Endothelial cell of umbilical vein (primary cell): ENCODE measurements at regions not wholly inside any gene's neighbourhood (a gene's known extent, or its start where the extent isn't known, plus 50 kb on each side); places are given as distances from the start of the nearest gene placed in this dataset.

ENCODE experiments used
- BruUV-seq: library from RNA; stranded (reverse); fragments of 400-500 nt; replicated peaks from 2 replicates; lab custom pipeline; 2021; lab: Mats Ljungman, UMichigan
- CTCF ChIA-PET: fragments of 300-600, 350-600 bp; sonication (Branson Sonifier 250); formaldehyde crosslinking; loops from one replicate; lab custom pipeline; 2021; ENCODE audit warnings: antibody characterized with exemption, inconsistent platforms; lab: Charles Lee
- POLR2A ChIA-PET: fragments of 300-600, 350-600 bp; sonication (Branson Sonifier 250); formaldehyde crosslinking; loops from one replicate; lab custom pipeline; 2021; ENCODE audit warnings: antibody characterized with exemption, inconsistent platforms; lab: Charles Lee
- DNase-seq: peaks from one replicate; pipeline ENCODE4 v3.0.0-alpha.2; 2011; ENCODE audit warnings: low read depth, low spot score
- FAIRE-seq: peaks from 2 replicates; lab custom pipeline; 2011; peaks lifted over from hg19 to GRCh38; lab: Jason Lieb, UNC
- H2AFZ ChIP-seq: 2 replicates; pipeline ENCODE4 v1.6.0; 2012; ENCODE audit warnings: low read depth, low read length, control low read depth, inconsistent platforms
- H3K27ac ChIP-seq: 2 replicates; pipeline ENCODE4 v1.5.1; 2011; ENCODE audit warnings: low read depth, mild to moderate bottlenecking, control low read depth, low read length, moderate library complexity; ENCODE audit not compliant: insufficient read depth
- H3K27me3 ChIP-seq, 2 experiments: 2 replicates each; pipeline versions ENCODE4 v1.6.0 to v1.6.1; 2011; ENCODE audit warnings: low read length in 2 of 2, mixed read lengths in 1 of 2; ENCODE audit not compliant: control insufficient read depth in 2 of 2, insufficient read depth in 2 of 2
- H3K36me3 ChIP-seq, 2 experiments: 2 replicates in 1 of 2; 3 replicates in 1 of 2; pipeline ENCODE4 v1.5.1; 2011; ENCODE audit warnings: low read length in 2 of 2, mild to moderate bottlenecking in 1 of 2, moderate library complexity in 1 of 2; ENCODE audit not compliant: control insufficient read depth in 2 of 2, insufficient read depth in 2 of 2; ENCODE audit errors: extremely low read depth in 1 of 2
- H3K4me1 ChIP-seq: 3 replicates; pipeline ENCODE4 v1.5.1; 2011; ENCODE audit warnings: mild to moderate bottlenecking, low read length; ENCODE audit not compliant: control insufficient read depth, insufficient read depth; ENCODE audit errors: extremely low read depth
- H3K4me2 ChIP-seq: 2 replicates; pipeline ENCODE4 v1.6.1; 2011; ENCODE audit warnings: low read length, control low read depth, mixed read lengths; ENCODE audit not compliant: insufficient read depth
- H3K4me3 ChIP-seq, 3 experiments: fragments of 200-600 bp in 1 of 3; sonication (generic), shearing (Covaris generic) in 1 of 3; replicated peaks in 1 of 3; 2 replicates each; pipeline ENCODE4 v1.5.1; 2011 to 2016; ENCODE audit warnings: control low read depth in 3 of 3, low read length in 3 of 3, mild to moderate bottlenecking in 2 of 3, inconsistent platforms in 1 of 3, low read depth in 1 of 3, moderate library complexity in 1 of 3; ENCODE audit not compliant: insufficient read depth in 1 of 3
- H3K79me2 ChIP-seq: 2 replicates; pipeline ENCODE4 v1.6.0; 2012; ENCODE audit warnings: low read length, inconsistent platforms; ENCODE audit not compliant: control insufficient read depth, insufficient read depth
- H3K9ac ChIP-seq: replicated peaks from 2 replicates; pipeline ENCODE3; 2011; ENCODE audit warnings: low read length, control low read depth; ENCODE audit not compliant: insufficient read depth; ENCODE audit errors: extremely low read depth
- H3K9me1 ChIP-seq: replicated peaks from 3 replicates; pipeline ENCODE4 v1.6.0; 2011; ENCODE audit warnings: mild to moderate bottlenecking, low read length; ENCODE audit not compliant: control insufficient read depth, insufficient read depth; ENCODE audit errors: extremely low read depth
- H3K9me3 ChIP-seq: replicated peaks from 2 replicates; pipeline ENCODE4 v1.5.1; 2012; ENCODE audit warnings: low read length, inconsistent platforms; ENCODE audit not compliant: control insufficient read depth, insufficient read depth
- H4K20me1 ChIP-seq: replicated peaks from 2 replicates; pipeline ENCODE3; 2011; ENCODE audit warnings: mild to moderate bottlenecking, low read length; ENCODE audit not compliant: control insufficient read depth, insufficient read depth; ENCODE audit errors: extremely low read depth
- EZH2 ChIP-seq: IDR thresholded peaks from 2 replicates; pipeline ENCODE4 v1.6.1; 2012; ENCODE audit warnings: borderline replicate concordance, low read depth, mild to moderate bottlenecking, moderate library complexity, low read length, inconsistent platforms; ENCODE audit not compliant: severe bottlenecking
- FOS ChIP-seq: IDR thresholded peaks from 2 replicates; pipeline ENCODE4 v1.6.1; 2011; ENCODE audit warnings: mild to moderate bottlenecking, low read length, moderate library complexity, borderline replicate concordance; ENCODE audit not compliant: insufficient read depth
- POLR2AphosphoS5 ChIP-seq: IDR thresholded peaks from 2 replicates; pipeline ENCODE4 v1.6.1; 2012; ENCODE audit warnings: low read depth, mild to moderate bottlenecking, control low read depth, low read length, moderate library complexity; ENCODE audit not compliant: insufficient read depth
- dilution Hi-C: fragments of 300-500 bp; cut with MboI; formaldehyde crosslinking; loops from one replicate; pipeline ENCODE4 v1.15.0; 2019; ENCODE audit warnings: low sequenced_read_pairs; ENCODE audit not compliant: extremely low pct_ligation_motif_present
- intact Hi-C: fragments of 100-400 bp; cut with micrococcal nuclease; formaldehyde crosslinking; loops from one replicate; pipeline ENCODE4 v1.10.0; 2022
- TF ChIP-seq, protein P1 (sequence below), 2 donors: IDR thresholded peaks; 1 replicate in 1 of 2; 2 replicates in 1 of 2; pipeline ENCODE4 v1.5.1; 2011; ENCODE audit warnings: low read length in 2 of 2, mild to moderate bottlenecking in 2 of 2, moderate library complexity in 2 of 2, control low read depth in 1 of 2, inconsistent platforms in 1 of 2, low read depth in 1 of 2; ENCODE audit not compliant: insufficient read depth in 1 of 2; ENCODE audit errors: extremely low read depth in 1 of 2
- TF ChIP-seq, protein P2 (sequence below): IDR thresholded peaks from 2 replicates; pipeline ENCODE4 v1.6.1; 2011; ENCODE audit not compliant: insufficient read depth, insufficient read length

DNA sequence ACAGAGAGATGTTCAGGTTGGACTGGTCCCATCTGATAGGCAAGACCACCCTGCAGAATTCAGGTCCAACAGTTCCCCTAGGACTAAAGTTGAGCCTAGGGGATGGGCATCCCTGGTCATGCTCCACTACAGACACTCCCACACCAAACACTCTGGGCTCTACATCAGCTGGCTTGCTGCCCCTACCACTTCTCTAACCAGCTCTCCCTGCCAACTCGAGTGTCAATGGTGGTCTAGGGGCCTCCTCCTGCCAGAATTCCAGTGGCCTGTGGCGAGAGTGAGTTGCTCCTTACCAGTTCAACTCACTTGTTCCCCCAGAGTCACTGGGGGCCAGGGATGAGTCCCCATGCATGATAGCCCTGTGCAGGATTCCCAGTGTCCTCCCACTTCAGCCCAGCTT lies 316.2 kb upstream of the PPP2R3A start:
- no peak for TF ChIP-seq EZH2
- TF ChIP-seq, protein P1, sequence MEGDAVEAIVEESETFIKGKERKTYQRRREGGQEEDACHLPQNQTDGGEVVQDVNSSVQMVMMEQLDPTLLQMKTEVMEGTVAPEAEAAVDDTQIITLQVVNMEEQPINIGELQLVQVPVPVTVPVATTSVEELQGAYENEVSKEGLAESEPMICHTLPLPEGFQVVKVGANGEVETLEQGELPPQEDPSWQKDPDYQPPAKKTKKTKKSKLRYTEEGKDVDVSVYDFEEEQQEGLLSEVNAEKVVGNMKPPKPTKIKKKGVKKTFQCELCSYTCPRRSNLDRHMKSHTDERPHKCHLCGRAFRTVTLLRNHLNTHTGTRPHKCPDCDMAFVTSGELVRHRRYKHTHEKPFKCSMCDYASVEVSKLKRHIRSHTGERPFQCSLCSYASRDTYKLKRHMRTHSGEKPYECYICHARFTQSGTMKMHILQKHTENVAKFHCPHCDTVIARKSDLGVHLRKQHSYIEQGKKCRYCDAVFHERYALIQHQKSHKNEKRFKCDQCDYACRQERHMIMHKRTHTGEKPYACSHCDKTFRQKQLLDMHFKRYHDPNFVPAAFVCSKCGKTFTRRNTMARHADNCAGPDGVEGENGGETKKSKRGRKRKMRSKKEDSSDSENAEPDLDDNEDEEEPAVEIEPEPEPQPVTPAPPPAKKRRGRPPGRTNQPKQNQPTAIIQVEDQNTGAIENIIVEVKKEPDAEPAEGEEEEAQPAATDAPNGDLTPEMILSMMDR (IDR thresholded peaks at IDR 0.05; ENCODE audit: extremely low read depth in 1 of 2, insufficient read depth in 1 of 2, low read depth in 1 of 2, low read length in 2 of 2) = no peak
- TF ChIP-seq POLR2AphosphoS5 = no peak
- TF ChIP-seq, protein P2, sequence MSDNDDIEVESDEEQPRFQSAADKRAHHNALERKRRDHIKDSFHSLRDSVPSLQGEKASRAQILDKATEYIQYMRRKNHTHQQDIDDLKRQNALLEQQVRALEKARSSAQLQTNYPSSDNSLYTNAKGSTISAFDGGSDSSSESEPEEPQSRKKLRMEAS = no peak
- no TSS peak for BruUV-seq
- H3K9me1 ChIP-seq = no peaks in the 10 kb centered on the region
- no peak overlapping the region for H3K4me3 ChIP-seq
- H3K9ac ChIP-seq = no peak overlapping the region
- H3K27me3 ChIP-seq = no peaks in the 10 kb centered on the region
- no peak for FAIRE-seq
- no peaks in the 10 kb centered on the region for H3K4me1 ChIP-seq
- H3K27ac ChIP-seq = no peak overlapping the region
- ChIA-PET CTCF (no interaction called here), POLR2A (no interaction called here)
- no peak for DNase-seq
- intact Hi-C loops (no loop called here), dilution Hi-C loops (no loop called here)
- H3K36me3 ChIP-seq = no peaks in the 10 kb centered on the region
- no peaks in the 10 kb centered on the region for H3K79me2 ChIP-seq
- H2AFZ ChIP-seq = no peak overlapping the region
- H4K20me1 ChIP-seq = no peaks in the 10 kb centered on the region
- no peak overlapping the region for H3K4me2 ChIP-seq
- H3K9me3 ChIP-seq = peaks cover 4% of the 10 kb centered on the region

DNA sequence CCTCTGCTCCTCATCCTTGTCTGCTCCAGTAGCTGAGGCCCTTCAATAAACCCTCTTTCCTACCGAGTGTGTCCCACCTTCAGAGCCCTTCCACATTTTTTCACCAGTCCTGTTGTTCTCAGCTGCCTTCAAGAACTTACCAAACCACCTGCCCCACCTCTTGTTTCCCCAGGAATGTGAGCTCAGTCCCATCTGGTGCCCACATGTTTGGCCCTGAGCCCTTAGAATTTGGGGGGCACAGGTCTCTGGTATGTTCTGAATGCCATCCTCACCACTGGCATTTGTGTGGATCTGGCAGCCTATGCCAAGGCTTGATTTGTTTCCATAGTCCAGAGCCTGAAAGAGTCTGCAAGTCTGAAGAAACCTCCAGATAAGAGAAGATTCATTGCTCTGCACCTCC lies 315.2 kb upstream of the PPP2R3A start:
- intact Hi-C loops = no loop called here
- Histone ChIP-seq H3K36me3 (no peaks in the 10 kb centered on the region), H3K27me3 (no peaks in the 10 kb centered on the region), H3K9ac (no peak overlapping the region), H3K9me1 (no peaks in the 10 kb centered on the region), H3K4me3 (no peak overlapping the region), H3K4me1 (no peaks in the 10 kb centered on the region), H3K27ac (no peak overlapping the region), H2AFZ (no peak overlapping the region), H4K20me1 (no peaks in the 10 kb centered on the region), H3K79me2 (no peaks in the 10 kb centered on the region), H3K9me3 (peaks cover 7% of the 10 kb centered on the region), H3K4me2 (no peak overlapping the region)
- dilution Hi-C loops = no loop called here
- no peak for TF ChIP-seq EZH2
- no peak for TF ChIP-seq FOS
- FAIRE-seq = no peak
- POLR2A ChIA-PET = no interaction called here
- DNase-seq = no peak
- CTCF ChIA-PET = no interaction called here
- no TSS peak for BruUV-seq
